Right forelimb (tissue), 1 donor: ENCODE measurements at regions not wholly inside any gene's neighbourhood (a gene's known extent, or its start where the extent isn't known, plus 50 kb on each side); places are given as distances from the start of the nearest gene placed in this dataset.

Experiments used
- DNase-seq: peaks from one replicate; pipeline ENCODE4 v3.0.0-alpha.2; 2018

DNA sequence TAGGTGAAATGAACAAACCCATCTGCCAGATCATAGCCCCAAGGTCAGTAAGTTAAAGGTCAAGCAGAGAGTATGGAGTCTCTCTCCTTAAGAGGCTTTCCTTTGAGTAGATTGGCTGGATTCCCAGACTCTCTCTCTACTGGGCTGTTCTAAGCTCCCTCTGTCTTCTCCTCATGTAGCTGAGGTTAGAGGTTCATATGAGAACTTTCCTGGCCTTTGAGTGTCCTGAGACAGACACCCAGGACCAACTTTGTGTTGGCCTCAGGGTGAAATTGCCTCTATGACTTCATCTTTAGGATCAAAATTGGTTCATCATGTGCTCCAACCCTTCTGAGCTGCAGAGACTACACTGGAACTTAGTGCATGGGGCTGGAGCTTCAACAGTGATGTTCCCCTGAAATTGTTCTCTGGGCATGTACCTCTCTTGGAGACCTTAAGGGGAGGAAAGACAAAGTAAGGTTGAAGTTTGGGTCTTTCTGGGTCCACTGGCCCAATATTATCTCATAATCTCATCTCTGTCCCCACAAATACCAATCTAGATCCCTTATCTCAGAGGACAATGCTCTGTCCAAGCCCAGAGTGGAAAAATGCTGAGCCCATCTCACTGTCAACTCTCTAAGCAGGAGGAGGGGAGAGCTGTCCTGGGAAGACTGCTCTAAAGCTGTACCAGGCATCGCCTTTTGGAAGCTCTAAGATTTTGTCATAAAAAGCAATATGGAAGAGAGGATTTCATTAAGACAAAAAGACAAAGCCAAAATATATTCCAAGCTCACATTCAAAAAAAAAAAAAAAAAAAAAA, 177.3 kb upstream of the ARL4C start:
- no peak for DNase-seq

GRCh38 chr2:234673501-234673900, 176.6 kb upstream of the ARL4C start:
- DNase-seq: no peak

GRCh38 chr2:234672498-234673150, 175.7 kb upstream of the ARL4C start:
- DNase-seq: no peak

GRCh38 chr2:234671716-234672115, 174.8 kb upstream of the ARL4C start:
- no peak for DNase-seq

DNA sequence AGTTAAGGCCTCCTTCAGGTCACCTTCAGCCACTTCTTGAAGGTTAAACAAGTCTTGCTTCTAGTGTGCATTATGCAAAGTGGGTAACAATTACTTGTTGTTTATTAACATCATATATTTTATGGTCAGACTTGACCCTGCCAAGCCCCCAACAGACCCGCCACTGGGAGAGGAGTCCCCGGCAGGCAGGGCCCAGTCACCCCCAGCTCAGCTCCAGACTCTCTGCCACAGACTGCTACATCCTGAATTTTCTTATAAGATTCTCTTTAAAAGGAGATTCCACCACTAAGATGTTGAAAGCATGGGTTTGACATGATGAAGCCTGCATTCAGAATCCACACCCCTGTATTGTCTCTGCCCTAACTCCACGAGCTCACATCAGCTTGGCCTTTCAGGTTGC, 174.3 kb upstream of the ARL4C start:
- DNase-seq: no peak

- no peak for DNase-seq
Measured at GRCh38 chr2:234670806-234671205, 173.9 kb upstream of the ARL4C start.

DNA sequence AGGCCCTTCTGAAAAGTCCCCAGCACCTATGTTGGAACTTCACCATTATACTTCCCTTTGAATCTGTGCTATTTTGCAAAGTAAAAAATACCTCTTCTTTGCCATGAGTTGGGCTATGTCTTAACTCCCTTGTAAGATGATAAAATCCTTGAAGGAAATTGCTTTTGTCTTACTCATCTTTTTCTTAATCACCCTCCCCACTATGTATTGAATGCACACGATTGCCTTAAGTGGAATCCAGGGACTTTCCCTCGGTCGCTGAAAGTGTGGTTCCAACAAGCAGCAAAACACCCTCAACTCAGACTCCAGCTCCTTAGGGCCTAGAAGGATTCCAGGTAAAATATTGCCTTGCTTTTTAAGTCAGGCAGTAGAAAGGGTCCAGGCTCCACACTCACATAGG, 173.2 kb upstream of the ARL4C start:
- no peak for DNase-seq

GRCh38 chr2:234669621-234670020, 172.7 kb upstream of the ARL4C start:
- no peak for DNase-seq

DNA sequence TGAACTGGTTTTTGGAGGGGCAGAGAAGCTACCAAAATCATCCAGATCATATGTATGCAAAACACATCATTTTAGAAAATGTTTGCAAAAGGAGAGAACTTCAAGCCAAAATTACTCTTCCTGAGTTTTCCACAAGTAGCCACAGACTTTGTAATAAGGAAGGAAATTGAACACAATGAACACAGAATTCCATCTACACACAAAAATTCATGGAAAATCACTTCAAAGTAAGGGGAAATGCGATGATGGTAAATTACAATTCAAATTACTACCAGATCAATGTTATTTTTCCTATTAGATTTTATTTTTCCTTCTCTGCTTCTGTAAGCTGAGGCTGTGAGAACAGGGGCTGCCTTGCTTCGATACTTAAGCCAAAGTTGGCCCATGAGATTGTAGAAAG, 172.1 kb upstream of the ARL4C start:
- no peak for DNase-seq

- no peak for DNase-seq
Measured at GRCh38 chr2:234666911-234667310, 170.0 kb upstream of the ARL4C start.

GRCh38 chr2:234665304-234665703, 168.4 kb upstream of the ARL4C start:
- DNase-seq: no peak

DNA sequence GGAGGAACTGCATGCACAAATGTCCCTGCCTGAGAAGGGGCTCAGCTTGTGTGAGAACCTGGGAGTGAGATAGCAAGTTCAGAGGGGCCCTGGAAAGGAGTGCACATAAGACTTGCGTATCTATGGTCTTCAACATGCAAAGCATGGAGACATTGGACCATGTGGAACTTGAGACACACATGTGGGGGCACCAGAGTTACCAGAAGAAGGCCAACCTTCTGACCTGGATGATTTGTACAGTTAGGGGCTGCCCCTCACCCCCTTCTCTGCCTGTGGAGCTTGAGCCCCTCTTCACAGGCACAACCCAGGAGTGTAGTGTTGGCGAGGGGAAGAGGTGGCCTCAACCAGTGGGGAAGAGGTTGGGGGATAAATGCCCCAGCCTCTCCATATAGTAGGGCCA, 165.0 kb upstream of the ARL4C start:
- DNase-seq: no peak

DNA sequence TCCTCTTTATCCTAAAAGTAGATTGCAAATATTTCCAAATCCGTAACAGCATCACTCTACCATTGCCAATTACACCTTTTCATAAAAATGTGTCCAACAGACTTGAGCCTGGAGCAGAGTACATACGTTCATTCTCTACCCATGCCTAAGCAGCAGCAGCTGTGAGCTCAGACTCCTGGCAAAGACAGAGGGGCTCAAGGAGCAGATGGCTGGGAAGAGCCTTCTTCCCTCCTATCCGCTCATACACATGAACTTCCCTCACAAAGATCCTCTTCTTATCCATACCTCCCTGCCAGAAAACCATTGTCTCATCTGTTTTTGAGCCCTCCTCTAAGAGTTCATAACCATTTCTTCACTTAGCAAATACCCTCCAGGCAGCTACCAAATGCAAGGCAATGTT, 164.3 kb upstream of the ARL4C start:
- no peak for DNase-seq

GRCh38 chr2:234655706-234656105, 158.8 kb upstream of the ARL4C start:
- no peak for DNase-seq

GRCh38 chr2:234650911-234651310, 154.0 kb upstream of the ARL4C start:
- no peak for DNase-seq

GRCh38 chr2:234649951-234650350, 153.1 kb upstream of the ARL4C start:
- DNase-seq: no peak

DNA sequence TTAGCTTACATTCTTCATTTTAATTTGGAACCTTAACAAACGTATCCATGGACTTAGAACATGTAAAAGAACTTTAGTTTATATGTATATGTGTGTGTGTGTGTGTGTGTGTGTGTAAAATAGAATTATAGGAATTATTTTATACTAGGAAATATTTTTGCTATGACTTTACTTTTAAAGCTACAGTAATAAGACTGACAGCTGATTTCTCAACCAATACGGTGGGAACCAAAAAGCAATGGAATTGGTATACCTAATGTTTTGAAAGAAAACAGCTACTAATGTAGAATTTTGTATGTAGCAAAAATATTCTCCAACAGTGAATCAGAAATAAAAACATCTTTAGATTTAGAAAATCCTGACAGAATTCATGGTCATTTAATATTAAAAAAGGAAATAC, 146.5 kb upstream of the ARL4C start:
- DNase-seq: no peak

- no peak for DNase-seq
Measured at GRCh38 chr2:234641086-234641485, 144.2 kb upstream of the ARL4C start.

- DNase-seq: no peak
Measured at GRCh38 chr2:234640657-234641056, 143.8 kb upstream of the ARL4C start.

DNA sequence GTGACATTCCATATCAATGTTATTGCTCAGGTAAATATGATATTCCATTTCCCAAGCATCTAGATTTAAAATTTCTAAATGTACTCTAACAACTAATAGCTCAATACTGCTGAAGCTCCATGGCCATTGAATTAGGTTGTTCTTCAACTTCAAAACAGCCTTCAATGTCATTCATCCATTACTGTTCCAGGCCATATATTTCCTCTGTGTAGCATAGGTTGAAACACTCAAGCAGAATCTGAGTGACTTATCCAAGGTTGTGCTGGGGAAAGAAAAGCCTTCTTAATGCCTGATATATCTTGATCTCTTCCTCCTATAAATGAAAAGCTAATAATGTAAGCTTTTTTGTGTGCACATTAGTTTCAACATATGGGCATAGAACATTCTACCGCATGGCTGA, 142.1 kb upstream of the ARL4C start:
- DNase-seq: no peak

GRCh38 chr2:234635284-234635683, 138.4 kb upstream of the ARL4C start:
- DNase-seq: no peak

GRCh38 chr2:234633581-234634230, 136.8 kb upstream of the ARL4C start:
- DNase-seq: no peak

- DNase-seq: no peak
Measured at GRCh38 chr2:234632527-234633391, 135.9 kb upstream of the ARL4C start.
